Ovary (tissue), 3 donors: ENCODE measurements at regions not wholly inside any gene's neighbourhood (a gene's known extent, or its start where the extent isn't known, plus 50 kb on each side); places are given as distances from the start of the nearest gene placed in this dataset.

Source experiments
- CTCF ChIP-seq, 3 donors: fragments of 450-650 bp in 2 of 3; fragments of 200-600 bp in 1 of 3; IDR thresholded peaks; one replicate each; pipeline versions ENCODE4 v1.5.1 to v1.8.0; 2016 to 2022; ENCODE audit warnings: antibody characterized with exemption in 3 of 3, mild to moderate bottlenecking in 1 of 3
- EP300 ChIP-seq: sonication (generic); formaldehyde crosslinking; IDR thresholded peaks from one replicate; pipeline ENCODE4 v1.6.1; 2017; ENCODE audit warnings: antibody characterized with exemption
- POLR2A ChIP-seq: fragments of 450-650 bp; IDR thresholded peaks from one replicate; pipeline ENCODE4 v1.6.1; 2017; ENCODE audit warnings: antibody characterized with exemption, mild to moderate bottlenecking, moderate library complexity
- donor health status: DM: no; HTN: no; CAD: no.

- TF ChIP-seq POLR2A (no peak), CTCF (IDR thresholded peaks at IDR 0.05) (no peak), EP300 (no peak)
Observed at GRCh38 chr2:138247302-138247701, 254.3 kb upstream of the SPOPL start.
